Aorta (tissue), 5 donors: ENCODE measurements at regions not wholly inside any gene's neighbourhood (a gene's known extent, or its start where the extent isn't known, plus 50 kb on each side); places are given as distances from the start of the nearest gene placed in this dataset.
"Not testable (repeated sequence)": the region's sequence is repeated elsewhere in the genome, so short reads cannot be mapped to it uniquely, and the experiment has no call there.

Experiments used
- ATAC-seq: fragments of 200-7000 bp; cut with Tn5 transposase; one replicate; pipeline ENCODE4 v1.9.1; 2022; ENCODE audit warnings: moderate library complexity; ENCODE audit not compliant: low FRiP score
- DNase-seq, 2 donors: peaks; one replicate each; pipeline ENCODE4 v3.0.0-alpha.2; 2020
- H3K27ac ChIP-seq, 2 donors: one replicate each; pipeline ENCODE4 v1.5.1; 2013; ENCODE audit warnings: low read length in 2 of 2, mild to moderate bottlenecking in 2 of 2, moderate library complexity in 2 of 2, control low read depth in 1 of 2, inconsistent platforms in 1 of 2, low read depth in 1 of 2
- H3K27me3 ChIP-seq, 2 donors: one replicate each; pipeline ENCODE4 v1.6.1; 2013; ENCODE audit warnings: control low read depth in 1 of 2, low read length in 1 of 2, mild to moderate bottlenecking in 1 of 2, moderate library complexity in 1 of 2; ENCODE audit not compliant: insufficient read depth in 2 of 2, control insufficient read depth in 1 of 2
- H3K36me3 ChIP-seq, 2 donors: one replicate each; pipeline ENCODE4 v1.6.1; 2013; ENCODE audit warnings: control low read depth in 1 of 2, low read length in 1 of 2, mild to moderate bottlenecking in 1 of 2; ENCODE audit not compliant: insufficient read depth in 2 of 2, control insufficient read depth in 1 of 2
- H3K4me1 ChIP-seq, 2 donors: one replicate each; pipeline ENCODE4 v1.6.1; 2013; ENCODE audit warnings: low read length in 2 of 2, control low read depth in 1 of 2, mild to moderate bottlenecking in 1 of 2, moderate library complexity in 1 of 2; ENCODE audit not compliant: insufficient read depth in 2 of 2, control insufficient read depth in 1 of 2
- H3K4me3 ChIP-seq, 2 donors: one replicate each; pipeline ENCODE4 v1.5.1; 2013; ENCODE audit warnings: low read length in 2 of 2, control low read depth in 1 of 2, mild to moderate bottlenecking in 1 of 2
- H3K9me3 ChIP-seq: one replicate; pipeline ENCODE4 v1.6.1; 2013; ENCODE audit warnings: mild to moderate bottlenecking, low read length; ENCODE audit not compliant: control insufficient read depth
- WGBS, 2 donors: extraction: QIAGEN DNeasy Blood & Tissue Kit; methylation state at CpG; one replicate each; pipeline ENCODE4 v1.1.7; 2013; 5-methylcytosine and 5-hydroxymethylcytosine counted together
- intact Hi-C, 2 donors: fragments of 100-400 bp; cut with DNase I; formaldehyde crosslinking; loops; one replicate each; pipeline versions ENCODE4 v1.14.2 to v1.15.0; 2022
- donor health status: healthy with polysubstance abuse.
- donor health status: Bipolar disorder and iron deficiency.
- donor health status: DM: no; HTN: no; CAD: no.
- donor health status: DM: no; HTN: no; CAD: no.
- donor health status: DM: yes; HTN: yes; CAD: no.

DNA sequence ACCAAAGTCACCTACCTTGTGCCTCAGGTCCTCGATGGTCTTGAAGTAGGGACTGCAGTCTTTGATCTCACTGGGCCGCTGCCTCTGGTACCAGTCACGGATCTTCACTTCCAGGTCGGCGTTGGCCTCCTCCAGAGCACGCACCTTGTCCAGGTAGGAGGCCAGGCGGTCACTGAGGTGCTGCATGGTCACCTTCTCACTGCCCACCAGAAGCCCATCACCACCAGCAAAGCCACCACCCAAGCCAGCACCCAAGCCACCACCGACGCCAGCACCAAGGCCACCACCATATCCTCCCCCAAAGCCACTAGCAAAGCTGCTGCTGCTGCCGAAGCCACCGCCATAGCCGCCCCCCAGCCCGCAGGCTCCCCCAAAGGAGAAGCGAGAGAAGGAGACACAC lies 139.7 kb downstream of the TNFRSF13B start:
- H3K27me3 ChIP-seq, H3K4me1 ChIP-seq, H3K27ac ChIP-seq, intact Hi-C loops, H3K9me3 ChIP-seq, H3K4me3 ChIP-seq, ATAC-seq, H3K36me3 ChIP-seq: not testable (repeated sequence)
- 75 to 86% methylated on average over 4 to 11 of the region's 14 CpGs for WGBS, 2 donors
- DNase-seq, result peak in 1 of 2 donors; percentile 55

- ATAC-seq, H3K9me3 ChIP-seq, H3K4me1 ChIP-seq, H3K4me3 ChIP-seq, H3K27me3 ChIP-seq, H3K27ac ChIP-seq, H3K36me3 ChIP-seq, intact Hi-C loops: not testable (repeated sequence)
- WGBS, 2 donors, result 75 to 80% methylated on average over 1 to 6 of the region's 6 CpGs
- peak in 1 of 2 donors; percentile 41 for DNase-seq
These were observed 140.7 kb downstream of the CCDC144A start for GRCh38 chr17:16830770-16831169.

- H3K27me3 ChIP-seq, ATAC-seq, H3K36me3 ChIP-seq, intact Hi-C loops, H3K27ac ChIP-seq, H3K9me3 ChIP-seq, H3K4me3 ChIP-seq, H3K4me1 ChIP-seq: not testable (repeated sequence)
- 32 to 75% methylated on average over 1 to 2 of the region's 12 CpGs for WGBS, 2 donors
- peak in 1 of 2 donors; percentile 59 for DNase-seq
These were observed 140.2 kb downstream of the CCDC144A start for GRCh38 chr17:16830219-16830618.
